ENCODE measurements at regions not wholly inside any gene's neighbourhood (a gene's known extent, or its start where the extent isn't known, plus 50 kb on each side); places are given as distances from the start of the nearest gene placed in this dataset.

DNA sequence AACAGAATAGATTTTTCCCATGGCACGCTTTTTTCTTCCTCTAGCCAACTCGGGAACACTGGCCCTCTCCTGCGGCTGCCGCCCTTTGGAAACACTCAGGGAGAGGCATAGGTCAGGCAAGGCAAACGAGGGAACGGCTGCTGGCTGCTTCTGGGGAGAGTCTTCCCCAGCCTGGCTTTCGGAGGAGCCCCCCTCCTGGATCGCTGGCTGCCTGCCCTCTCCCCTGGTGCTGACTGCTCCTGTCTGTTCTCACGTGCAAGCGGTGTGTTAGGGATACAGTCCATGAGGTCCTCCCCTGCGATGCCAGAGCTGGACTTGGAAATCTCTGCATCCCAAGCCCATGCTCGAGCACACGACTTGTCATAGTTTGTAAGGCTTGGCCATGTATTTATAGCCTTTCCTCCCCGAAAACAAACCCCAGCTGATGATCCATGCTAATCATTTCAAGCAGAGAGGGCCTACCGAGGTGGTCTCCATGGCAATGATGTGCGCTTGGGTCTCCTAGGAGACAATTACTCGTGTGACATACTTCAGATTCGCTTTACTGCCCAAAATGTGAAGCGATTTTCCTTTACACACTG is 315.6 kb upstream of the ATP10A start:
- no peak for DNase-seq

DNA sequence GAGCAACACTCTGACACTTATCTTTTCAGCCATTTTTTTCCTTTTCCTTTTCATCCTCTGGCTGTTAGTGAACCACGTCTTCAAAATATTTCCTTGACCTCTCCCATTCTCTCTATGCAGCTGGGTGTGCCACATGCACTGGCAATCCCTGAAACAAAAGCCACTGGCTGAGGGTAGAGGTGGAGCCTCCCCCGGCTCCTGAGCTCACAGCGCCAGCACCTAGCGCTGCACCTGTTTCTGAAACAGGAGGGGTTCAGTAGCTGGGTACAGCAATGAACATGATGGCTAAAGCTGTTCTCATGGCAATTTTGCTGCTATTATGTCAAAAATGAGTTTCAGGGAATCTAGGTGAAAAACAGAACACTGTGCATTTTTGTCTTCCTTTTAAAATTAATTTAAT is 314.7 kb upstream of the ATP10A start:
- no peak for DNase-seq

DNA sequence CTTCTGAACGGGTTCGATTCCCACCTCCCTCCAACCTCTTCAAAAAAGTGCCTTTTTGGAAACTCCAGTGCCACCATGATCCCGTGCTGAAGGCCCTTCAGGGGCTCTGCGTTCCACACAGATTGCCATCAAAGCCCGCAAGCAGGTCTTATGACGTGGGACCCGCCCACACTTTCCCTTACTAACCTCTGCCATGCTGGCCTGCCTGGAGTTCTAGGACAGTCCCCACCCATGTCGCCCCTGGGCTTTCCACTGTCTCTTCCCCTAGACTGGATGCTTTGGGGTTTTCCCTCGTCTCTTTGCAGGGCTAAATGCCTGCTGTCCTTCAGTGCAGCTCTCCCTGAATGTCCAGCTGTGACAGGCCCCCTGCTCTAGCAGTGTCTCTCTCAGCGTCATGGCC is 313.7 kb upstream of the ATP10A start:
- no peak for DNase-seq

DNA sequence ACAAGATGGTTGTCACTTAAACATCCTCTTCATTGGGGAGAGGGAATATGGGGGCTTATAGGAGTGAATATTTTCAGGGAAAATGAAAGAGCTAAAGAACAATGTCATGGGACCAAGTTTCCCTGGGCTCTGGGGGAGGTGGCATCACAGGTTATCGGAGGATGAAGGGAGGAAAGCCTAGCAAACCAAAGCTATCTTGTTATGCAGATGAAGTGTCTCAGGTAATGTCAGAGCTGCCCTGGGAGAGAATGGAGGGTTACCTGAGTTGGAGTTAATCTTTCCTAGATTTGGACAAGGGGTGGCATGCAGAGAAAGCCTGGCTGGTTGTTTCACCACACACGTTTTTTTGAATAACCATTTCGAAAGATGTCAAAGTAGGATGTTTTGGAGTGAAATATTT is 308.1 kb upstream of the ATP10A start:
- DNase-seq = no peak

DNA sequence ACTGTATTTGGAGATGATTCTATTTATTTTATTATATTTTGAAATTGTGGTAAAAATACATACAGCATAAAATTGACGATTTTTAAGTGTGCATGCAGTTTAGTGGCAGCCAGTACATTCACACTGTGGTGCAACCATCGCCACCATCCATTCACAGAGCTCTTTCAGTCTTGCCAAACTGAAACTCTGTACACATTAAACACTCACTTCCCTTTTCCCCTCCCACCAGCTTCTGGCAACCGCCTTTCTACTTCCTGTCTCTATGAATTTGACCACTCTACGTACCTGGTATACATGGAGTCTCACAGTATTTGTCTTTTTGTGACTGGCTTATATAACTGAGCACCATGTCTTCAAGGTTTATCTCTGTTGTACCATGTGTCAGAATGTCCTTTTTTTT is 303.3 kb upstream of the ATP10A start:
- DNase-seq = no peak

DNA sequence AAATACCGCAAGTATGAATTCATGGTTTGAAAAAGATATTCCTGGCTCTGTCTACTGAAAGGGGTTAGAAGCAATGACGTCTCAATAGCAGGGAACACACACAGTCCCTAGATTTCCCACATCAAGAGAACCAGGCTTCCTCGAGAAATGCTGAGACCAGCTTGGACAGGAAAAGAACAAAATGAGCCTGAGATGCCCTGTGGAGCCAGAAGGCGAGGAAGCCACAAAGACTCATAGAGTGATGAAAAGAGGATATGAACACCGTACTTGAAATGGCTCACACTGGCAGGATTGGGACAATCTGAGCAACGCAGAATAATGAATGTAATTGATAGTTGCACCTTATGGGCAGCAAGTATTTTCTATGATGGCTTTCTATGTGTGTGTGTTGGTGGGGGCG is 302.4 kb upstream of the ATP10A start:
- DNase-seq = no peak

DNA sequence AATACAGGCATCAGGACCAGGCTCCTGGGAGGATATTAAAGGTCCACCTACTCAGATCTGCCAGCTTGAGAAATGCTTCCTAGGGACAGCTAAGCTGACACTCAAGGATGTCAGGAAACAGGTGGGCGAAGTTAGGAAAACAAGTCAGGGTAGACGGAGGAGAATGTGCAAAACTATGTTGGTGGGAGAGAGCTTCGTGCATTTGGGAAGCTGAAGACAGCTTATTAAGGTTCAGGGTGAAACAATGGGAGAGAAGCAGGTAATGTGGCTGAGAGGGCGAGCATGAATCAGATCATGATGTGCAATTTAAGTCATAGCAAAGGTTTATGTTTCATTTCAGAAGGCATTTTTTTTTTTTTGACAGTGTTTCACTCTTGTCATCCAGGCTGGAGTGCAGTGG is 297.2 kb upstream of the ATP10A start:
- no peak for DNase-seq

DNA sequence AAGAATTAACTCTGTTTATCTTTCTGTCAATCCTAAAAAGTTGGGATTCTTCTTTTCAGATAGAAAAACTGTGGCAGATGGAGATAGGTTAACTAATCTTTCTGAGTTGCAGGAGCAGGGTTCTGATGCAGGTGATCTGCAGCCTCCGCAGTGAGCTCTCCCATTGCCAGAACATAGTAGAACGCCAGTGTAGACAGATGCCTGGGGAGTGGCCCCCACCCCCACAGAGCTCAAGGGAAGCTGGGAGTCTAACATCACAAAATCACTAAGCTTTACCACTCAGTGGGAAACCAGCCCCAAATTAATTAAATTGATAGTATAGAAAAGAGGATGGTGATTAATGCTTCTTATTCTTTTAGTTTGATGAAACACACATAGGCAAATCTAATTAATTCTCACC is 295.0 kb upstream of the ATP10A start:
- no peak for DNase-seq

DNA sequence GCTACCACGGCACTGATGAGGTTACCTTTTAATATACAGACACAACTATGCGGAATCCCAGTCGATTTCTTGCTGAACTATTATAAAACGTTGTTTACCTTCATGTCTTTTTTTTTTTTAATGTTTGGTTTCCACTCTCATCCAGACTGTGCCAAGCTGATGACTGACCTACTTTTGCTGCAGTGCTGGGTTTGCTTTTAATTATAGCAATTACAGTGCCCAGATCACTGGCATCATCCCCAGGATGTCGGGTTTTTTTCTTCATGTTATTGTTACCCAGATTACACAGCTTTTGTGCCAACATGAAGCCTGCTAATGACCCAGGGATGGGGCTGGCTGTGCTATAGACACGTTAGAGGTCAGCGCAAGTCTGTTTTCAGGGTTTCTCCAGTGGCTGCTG is 294.0 kb upstream of the ATP10A start:
- no peak for DNase-seq

DNA sequence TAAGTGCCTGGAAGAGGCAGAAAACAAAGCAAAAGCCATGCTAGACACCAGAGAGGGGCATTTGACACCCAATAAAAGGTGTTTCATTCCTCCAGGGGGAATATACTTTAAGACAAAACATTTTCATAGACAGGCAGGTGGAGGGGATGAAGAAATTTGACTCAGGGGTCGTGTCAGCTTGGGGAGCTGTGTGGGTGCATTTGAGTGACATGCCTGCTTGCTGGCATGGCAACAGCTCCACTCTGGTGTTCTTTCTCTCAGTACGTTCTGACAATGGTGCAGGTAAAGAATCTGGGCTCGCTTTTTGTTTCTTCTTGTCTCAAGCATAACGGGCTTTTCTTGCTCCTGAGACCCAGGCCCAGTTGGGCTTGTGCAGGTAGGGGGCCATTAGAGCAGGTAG is 292.9 kb upstream of the ATP10A start:
- no peak for DNase-seq

DNA sequence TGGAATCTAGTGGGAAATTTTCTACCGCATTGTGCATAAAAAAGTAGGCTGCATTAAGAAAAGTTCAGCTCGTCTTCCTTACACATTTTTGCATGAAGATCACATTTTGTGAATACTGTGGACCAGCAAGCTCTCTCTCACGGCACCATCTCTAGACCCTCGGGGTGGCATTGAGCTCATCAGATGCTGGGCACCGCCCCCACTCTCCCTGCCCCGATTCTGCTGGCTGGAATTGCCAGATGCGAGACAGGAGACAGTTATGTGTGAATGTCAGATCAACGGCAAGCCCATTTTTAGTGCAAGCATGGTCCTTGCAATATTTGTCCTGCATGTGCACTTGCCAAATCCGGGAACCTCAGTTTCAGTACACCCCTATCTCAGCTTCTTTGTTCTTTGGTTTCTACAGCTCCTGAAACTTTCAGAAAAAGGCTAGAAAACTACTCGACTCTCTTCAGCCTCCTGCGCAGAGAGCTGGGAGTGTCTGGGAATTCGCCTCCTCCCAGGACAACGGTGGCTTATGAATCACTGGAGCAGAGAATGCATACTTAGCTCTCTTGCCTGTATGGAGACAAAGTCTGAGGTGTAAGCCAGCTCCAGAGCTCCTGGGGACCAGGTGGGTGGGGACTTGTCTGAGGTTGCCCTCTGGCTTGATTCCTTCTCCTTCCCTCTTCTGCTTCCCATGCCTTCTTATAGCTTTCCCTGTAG is 285.2 kb upstream of the ATP10A start:
- no peak for DNase-seq

DNA sequence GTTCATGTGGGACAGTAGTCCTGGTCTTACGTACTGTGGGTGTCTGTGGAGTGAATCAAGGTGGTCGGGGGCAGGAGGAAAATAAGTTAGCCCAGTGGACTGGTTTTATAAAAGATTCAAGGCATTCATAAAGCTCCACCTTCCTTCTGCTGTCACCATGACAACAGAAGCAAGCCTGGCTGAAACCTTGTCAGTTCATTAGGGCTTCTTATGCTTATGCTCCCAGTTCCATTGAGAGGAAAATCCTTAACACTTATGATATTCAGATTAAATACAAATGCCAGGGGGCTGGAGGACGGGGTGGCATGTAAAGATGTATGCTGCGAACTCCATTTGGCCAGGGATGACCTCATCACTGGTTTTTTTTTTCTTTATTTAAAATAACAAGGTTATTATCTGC is 283.1 kb upstream of the ATP10A start:
- no peak for DNase-seq

DNA sequence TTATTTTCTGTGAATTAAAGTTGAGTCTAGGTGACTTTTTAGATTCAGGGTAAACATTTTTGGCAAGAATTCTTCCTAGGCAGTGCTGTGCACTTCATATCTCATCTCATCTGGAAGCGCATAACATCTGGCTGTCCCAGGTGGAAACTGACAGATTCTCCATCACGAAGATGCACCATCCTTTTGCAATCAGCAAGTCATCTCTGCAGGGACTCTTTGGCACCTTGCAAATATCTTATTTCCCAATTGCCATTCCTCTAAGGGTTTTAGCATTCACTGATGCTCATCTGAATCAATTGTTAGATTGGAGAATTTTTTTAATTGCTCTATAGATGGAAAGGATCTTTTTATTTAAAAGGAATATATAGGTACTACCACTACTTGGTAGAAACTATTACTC is 282.7 kb upstream of the ATP10A start:
- no peak for DNase-seq

DNA sequence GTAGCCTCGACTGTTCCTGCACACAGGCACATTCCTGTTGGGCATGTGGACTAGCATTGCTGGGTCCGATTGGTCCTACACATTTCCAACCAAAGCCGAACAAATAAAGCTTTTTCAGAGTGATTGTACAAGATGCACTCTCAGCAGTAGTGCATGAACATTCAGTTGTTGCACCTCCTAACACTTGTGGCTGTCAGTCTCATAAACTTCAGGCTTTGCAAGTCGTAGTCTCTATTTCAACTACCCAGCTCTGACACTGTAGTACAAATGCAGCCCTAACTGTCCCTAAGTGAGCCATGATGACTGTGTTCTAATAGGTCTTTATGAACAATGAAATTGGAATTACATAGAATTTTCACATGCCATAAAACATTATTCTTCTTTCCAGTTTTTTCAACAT is 281.7 kb upstream of the ATP10A start:
- DNase-seq = no peak

DNA sequence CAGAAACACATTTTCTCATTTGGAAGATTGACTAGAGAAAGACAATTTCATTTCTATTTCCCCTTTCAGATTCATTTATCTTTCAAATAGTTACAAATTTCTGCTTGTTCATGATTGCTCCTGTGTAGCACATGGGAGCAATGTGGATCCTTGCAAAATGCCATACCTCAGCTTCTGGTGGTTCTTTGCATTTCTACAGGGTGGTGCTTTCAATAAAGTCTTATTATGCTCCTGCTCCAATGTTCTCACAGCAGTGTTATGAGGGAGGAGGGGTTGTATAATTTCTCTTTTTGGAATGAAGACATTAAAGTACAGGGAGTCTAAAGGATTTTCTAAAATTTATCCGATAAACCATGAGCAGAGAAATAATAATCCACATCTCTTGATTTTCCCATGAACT is 280.1 kb upstream of the ATP10A start:
- DNase-seq = no peak

DNA sequence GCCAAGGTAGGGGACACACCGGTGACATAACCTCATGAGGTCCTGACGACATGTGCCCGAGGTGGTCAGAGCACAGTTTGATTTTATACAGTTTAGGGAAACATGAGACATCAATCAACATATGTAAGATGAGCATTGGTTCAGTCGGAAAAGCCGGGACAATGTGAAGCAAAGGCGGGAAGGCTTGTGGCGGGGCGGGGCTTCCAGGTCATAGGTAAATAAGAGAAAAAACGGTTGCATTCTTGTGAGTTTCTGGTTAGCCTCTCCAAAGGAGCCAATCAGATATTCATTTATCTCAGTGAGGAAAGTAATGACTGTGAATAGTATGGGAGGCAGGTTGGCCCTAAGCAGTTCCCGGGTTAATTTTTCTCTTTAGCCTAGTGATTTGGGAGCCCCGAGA is 271.7 kb upstream of the ATP10A start:
- no peak for DNase-seq

DNA sequence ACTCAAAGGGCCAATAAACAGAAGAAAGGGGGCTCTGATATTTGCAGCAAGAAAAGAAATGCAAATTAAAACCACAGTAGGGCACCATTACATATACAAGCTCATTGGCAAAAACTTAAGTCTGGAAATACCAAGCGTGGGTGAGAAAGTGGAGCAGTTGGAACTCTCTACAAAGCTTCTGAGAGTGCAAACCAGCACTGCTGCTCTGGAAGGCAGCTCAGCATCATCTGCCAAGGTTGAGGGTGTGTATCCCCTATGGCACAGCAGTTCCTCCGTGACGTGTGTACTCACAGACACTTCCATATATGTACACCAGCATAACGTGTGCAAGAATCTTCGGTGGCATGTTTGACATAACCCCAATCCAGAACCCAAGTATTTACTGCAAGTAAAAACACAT is 271.0 kb upstream of the ATP10A start:
- DNase-seq = no peak

DNA sequence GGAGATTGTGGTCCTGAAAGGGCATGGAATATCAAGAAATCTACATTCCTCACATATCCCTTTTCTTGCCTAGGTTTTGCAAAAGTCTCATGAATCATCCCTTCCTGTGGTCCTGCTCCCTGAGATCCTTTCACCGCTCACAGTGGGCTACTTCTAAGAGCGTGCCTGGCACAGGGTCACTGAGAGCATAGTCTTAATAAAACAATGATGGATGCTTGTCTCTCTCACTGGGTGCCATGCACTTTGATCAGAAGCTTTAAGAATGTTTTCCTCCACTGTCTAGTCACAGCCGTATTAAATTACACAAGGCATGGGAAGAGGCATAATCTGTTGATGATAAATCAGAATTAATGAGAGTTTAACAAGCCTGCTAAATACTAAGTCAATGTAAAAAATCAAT is 269.7 kb upstream of the ATP10A start:
- DNase-seq = no peak

DNA sequence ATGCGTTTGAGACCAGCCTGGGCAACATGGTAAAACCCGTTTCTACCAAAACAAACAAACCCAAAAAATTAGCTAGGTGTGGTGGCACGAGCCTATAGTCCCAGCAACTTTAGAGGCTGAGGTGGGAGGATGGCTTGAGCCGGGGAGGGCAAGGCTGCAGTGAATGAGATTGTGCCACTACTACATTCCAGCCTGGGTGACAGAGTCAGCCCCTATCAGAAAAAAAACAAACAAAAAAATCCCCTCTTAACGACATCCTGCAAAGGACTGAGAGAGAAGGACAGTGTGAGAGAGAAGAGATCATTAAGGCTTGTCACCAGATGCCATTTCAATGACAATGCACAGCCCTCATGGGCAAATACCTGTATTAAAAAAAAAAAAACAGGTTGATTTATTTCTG is 266.7 kb upstream of the ATP10A start:
- no peak for DNase-seq

DNA sequence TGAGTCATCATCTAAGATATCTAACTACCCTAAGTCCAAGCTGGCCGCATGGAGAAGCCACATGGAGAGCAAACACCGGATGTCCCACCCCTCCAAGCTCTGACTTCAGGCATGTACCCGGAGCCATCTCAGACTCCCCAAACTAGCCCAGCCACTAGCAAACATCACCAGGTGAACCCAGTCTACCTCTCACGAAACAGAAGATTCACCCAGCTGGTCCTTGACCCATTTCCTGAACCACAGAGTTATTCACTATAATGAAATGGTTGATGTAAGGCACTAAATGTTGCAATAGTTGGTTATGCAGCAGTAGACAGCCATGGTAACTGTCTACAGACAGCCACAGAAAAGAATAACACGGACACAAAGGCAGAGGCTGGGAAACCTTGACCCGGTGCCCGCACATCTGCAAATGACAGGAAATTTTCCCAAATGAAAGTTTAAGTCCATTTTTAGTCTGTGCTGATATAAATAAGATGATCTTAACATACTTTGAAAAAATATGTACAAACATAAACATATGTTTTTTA is 265.5 kb upstream of the ATP10A start:
- no peak for DNase-seq

DNA sequence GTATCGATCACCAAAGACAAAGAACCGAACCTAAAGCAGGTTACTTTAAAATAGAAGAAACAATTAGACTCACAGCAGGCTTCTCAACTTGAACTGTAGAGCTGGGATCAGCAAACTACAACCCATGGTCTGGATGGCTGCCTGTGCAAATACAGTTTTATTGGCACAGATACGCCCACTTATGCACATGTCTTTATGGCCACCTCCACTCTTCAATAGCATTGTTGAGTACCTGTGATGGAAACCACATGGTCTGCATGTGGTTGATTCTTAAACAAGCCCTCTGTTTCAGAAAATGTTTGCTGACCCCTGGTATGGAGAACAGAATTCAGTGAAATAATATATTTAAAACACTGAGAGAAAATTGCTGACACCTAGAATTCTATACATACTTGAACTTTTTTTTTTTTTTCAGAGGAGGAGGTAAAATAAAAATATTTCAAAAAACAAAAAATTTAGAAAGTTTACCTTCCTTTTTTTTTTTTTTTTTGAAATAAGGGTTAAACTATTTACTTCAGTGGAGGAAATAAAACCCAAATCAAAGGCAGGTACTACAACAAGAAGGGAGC is 263.8 kb upstream of the ATP10A start:
- DNase-seq = no peak

DNA sequence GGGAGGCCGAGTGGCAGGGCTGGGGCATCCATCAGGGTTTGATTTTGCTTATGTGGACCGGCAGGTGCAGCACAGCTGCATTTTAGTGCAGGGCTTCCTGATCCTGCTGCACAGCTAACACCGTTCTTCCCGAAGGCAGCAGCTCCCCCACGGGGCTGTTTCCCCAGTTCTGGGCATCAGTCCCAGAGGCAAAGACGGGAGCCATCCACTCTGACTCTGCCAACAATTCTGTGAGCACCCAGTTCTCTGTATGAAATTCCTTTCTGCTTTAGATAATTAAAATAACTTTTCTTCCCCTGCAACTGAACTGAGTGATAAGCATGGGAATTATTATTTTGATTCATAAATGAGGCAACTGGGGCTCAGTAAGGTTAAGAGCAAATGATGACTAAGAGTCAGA is 262.9 kb upstream of the ATP10A start:
- DNase-seq = no peak

DNA sequence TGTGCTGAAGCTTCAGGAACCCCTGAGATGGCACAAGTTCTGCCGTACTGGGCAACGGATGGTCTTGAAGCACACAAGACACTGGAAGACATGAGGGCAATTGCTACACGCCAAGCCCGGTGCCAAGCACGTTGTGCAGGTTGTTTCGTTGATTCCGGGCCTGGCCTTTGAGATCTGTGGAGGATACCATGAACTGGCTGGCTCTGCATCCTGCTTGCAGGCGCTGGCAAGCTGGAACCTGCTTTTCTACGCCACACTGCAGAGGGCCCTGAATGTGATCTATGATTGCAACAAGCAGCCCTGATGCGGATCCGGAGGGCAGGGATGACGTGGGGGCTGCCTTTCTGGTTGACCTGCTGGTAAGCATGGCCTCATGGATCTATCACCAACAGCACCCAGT is 262.5 kb upstream of the ATP10A start:
- DNase-seq = no peak

DNA sequence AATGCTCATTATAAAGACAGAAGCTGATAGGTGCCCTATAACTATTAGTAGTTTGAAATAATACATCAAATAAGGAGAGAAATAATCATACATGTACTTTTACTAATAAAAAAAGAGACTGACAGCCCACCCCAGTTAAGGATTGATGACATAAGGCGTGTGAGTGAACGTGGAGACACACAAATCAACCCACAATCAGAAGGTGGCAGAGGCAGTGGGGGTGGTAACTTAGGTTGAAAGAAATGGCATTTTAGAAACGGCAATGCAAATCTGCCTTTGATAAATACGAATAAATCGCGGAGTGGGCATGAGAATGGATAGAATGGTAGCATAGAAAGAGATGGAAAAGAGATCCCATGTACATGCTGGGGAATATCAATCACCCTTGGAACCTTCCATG is 256.2 kb upstream of the ATP10A start:
- no peak for DNase-seq

Data from CD4-positive, alpha-beta T cell treated with Interleukin-17A for 1 hour (primary cell).